ENCODE measurements at regions not wholly inside any gene's neighbourhood (a gene's known extent, or its start where the extent isn't known, plus 50 kb on each side); places are given as distances from the start of the nearest gene placed in this dataset.

- H3K27ac Mint-ChIP-seq: no peak overlapping the region
- H3K4me1 Mint-ChIP-seq (ENCODE audit: low read depth): no peaks in the 10 kb centered on the region
- no peaks in the 10 kb centered on the region for H3K36me3 Mint-ChIP-seq (ENCODE audit: low read depth)
- no peaks in the 10 kb centered on the region for H3K27me3 Mint-ChIP-seq (ENCODE audit: low read depth)
- no peaks in the 10 kb centered on the region for H3K9me3 Mint-ChIP-seq
- no peak for DNase-seq (ENCODE audit: low spot score)
- no peak overlapping the region for H3K4me3 Mint-ChIP-seq
Observed at GRCh38 chr1:222326006-222326709, 221.7 kb downstream of the HHIPL2 start.

DNA sequence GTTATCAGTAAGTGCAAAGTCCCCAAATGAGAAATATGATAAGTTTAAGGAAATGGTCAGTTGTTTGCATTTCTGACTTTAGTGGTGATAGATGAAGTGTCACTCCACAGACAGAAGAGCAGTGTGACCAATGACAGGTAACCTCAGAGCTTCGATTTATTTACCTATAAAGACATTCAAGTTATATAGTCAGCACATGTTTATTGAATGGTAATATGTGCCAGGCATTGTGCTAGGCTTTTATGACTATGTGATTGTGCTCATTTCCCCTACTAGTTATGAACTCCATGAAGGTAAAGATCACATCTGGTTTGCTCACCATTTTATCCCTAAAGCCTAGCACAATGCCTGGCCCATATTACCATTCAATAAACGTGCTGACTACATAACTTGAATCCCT is 222.4 kb downstream of the HHIPL2 start:
- H3K27me3 Mint-ChIP-seq (ENCODE audit: low read depth): no peaks in the 10 kb centered on the region
- no peak overlapping the region for H3K27ac Mint-ChIP-seq
- H3K36me3 Mint-ChIP-seq (ENCODE audit: low read depth): no peaks in the 10 kb centered on the region

DNA sequence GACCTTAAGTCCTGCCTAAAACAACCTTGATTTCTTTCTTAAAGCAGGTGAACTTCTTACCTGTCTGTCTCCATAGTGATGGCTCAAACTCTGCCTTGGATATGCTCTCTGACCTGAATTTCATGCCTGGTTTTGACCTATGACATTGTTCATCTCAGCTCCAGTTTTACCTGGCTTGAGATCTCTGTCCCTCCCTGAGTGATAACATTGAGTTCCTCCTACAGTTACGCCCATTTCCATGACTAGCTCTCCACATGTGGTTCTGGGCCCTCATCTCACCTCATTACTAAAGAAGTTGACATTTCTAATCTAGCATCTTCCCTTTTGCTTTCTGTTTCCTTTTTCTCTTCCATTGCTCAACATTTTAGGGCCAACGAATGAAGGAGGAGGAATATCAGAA is 233.1 kb downstream of the HHIPL2 start:
- H3K9me3 Mint-ChIP-seq: no peaks in the 10 kb centered on the region
- H3K4me1 Mint-ChIP-seq (ENCODE audit: low read depth): no peaks in the 10 kb centered on the region
- no peaks in the 10 kb centered on the region for H3K36me3 Mint-ChIP-seq (ENCODE audit: low read depth)
- H3K27me3 Mint-ChIP-seq (ENCODE audit: low read depth): no peaks in the 10 kb centered on the region
- DNase-seq (ENCODE audit: low spot score): no peak
- no peak overlapping the region for H3K4me3 Mint-ChIP-seq
- H3K27ac Mint-ChIP-seq: no peak overlapping the region

More for the DNA sequence above, 222.4 kb downstream of the HHIPL2 start:
- no peak for DNase-seq (ENCODE audit: low spot score)
- no peaks in the 10 kb centered on the region for H3K4me1 Mint-ChIP-seq (ENCODE audit: low read depth)
- no peak overlapping the region for H3K4me3 Mint-ChIP-seq
- H3K9me3 Mint-ChIP-seq: no peaks in the 10 kb centered on the region

DNA sequence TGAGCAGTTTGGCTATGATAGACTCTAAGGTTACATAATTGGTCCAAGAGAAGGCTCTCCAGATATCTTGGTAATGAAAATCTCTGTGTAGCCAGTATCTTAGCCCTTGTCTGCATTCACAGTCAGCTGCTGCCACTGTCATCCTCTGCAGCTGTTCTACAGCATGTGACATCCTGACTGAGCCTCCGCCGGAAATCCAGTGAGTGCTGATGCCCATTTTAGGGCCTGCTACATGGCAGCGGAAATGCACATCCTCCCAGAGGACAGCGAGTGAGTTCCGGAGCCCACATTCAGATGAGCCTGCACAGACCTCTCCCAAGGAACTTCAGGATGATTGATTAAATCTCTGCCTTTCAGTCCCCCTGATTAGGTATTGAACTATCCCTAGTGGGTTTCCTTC is 237.1 kb downstream of the HHIPL2 start:
- no peak for DNase-seq (ENCODE audit: low spot score)
- H3K36me3 Mint-ChIP-seq (ENCODE audit: low read depth): no peaks in the 10 kb centered on the region
- no peak overlapping the region for H3K27ac Mint-ChIP-seq
- no peaks in the 10 kb centered on the region for H3K4me1 Mint-ChIP-seq (ENCODE audit: low read depth)
- no peak overlapping the region for H3K4me3 Mint-ChIP-seq
- no peaks in the 10 kb centered on the region for H3K9me3 Mint-ChIP-seq
- H3K27me3 Mint-ChIP-seq (ENCODE audit: low read depth): no peaks in the 10 kb centered on the region

DNA sequence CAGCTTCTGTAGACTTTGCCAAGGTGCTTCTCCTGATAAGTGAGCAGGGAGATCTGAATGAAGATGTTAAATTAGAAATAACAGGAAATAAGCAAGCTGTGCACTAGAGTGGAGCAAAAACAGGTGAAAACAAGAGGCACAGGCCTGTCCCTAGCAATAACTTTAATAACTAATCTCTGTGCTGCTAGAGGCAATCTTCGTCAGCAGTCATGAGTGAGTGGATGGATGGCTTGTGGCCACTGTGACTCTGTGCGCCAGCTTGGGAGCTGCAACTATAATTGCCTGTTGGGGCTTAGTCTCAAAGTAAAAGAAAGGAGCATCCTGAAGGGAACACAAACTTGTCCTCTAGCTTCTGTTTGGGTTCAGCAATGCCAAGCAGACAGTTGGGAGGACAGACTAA is 240.3 kb downstream of the HHIPL2 start:
- no peaks in the 10 kb centered on the region for H3K9me3 Mint-ChIP-seq
- H3K4me3 Mint-ChIP-seq: no peak overlapping the region
- no peak for DNase-seq (ENCODE audit: low spot score)
- no peaks in the 10 kb centered on the region for H3K27me3 Mint-ChIP-seq (ENCODE audit: low read depth)
- no peak overlapping the region for H3K27ac Mint-ChIP-seq
- no peaks in the 10 kb centered on the region for H3K36me3 Mint-ChIP-seq (ENCODE audit: low read depth)
- H3K4me1 Mint-ChIP-seq (ENCODE audit: low read depth): no peaks in the 10 kb centered on the region

DNA sequence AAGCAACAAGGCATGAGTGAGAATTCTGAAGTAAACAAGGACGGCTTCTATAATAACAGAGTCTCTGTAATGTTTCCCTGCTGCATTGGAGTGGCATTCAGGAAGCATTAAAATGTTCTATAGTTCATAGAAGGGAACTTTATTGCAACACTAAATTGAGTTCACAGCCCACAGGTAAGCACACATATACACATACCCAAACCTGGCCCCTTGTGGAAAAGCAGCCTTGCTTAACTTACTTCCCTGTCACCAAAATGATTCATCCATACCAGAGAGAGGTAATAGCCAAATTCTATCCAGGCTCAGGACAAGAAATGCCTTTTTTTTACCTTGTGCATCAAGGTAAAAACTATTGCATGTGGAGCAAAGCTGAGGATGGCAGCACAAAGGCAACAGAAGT is 241.4 kb downstream of the HHIPL2 start:
- Mint-ChIP-seq H3K9me3 (no peaks in the 10 kb centered on the region), H3K36me3 (ENCODE audit: low read depth) (no peaks in the 10 kb centered on the region), H3K4me1 (ENCODE audit: low read depth) (no peaks in the 10 kb centered on the region), H3K27me3 (ENCODE audit: low read depth) (no peaks in the 10 kb centered on the region), H3K27ac (no peak overlapping the region), H3K4me3 (no peak overlapping the region)
- DNase-seq (ENCODE audit: low spot score): no peak

DNA sequence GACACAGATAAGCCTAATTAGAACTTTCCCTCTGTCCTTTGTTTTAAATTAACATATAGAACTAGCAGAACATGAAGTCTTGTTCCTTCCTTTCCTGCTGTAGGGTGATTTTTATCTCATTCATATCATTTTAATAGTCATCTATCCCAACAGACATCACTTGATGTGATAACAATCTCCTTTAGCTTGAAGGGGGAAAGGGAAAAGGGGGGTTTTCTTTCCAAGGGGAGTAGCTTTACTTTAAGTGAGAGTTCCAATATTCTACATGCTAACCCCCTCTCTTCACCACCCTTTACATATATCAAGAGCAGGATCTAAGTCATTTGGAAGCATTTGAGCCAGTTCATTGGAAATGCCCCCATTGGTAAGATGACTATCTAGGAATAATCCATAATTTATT is 241.9 kb downstream of the HHIPL2 start:
- H3K9me3 Mint-ChIP-seq: no peaks in the 10 kb centered on the region
- no peaks in the 10 kb centered on the region for H3K27me3 Mint-ChIP-seq (ENCODE audit: low read depth)
- no peaks in the 10 kb centered on the region for H3K36me3 Mint-ChIP-seq (ENCODE audit: low read depth)

DNA sequence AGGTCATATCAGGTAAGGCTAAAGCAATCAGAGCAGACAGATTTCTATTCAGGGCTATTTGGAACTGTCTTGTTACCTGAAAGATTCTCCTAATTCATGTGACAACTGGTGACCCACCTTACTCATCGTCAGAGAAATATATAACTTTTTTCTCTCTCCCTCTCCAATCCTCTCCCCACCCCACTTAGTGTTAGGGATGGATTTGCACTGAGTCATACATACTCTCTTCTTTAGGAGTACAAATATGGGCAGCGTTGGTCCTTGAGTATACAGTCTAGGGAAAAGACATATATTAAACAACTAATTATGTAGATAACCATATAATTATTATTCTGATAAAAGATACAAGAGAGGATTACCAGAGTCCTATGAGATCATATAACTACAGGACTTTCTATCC is 246.3 kb downstream of the HHIPL2 start:
- DNase-seq (ENCODE audit: low spot score): no peak
- Mint-ChIP-seq H3K4me3 (no peak overlapping the region), H3K27ac (no peak overlapping the region), H3K9me3 (peaks cover 8% of the 10 kb centered on the region), H3K4me1 (ENCODE audit: low read depth) (no peaks in the 10 kb centered on the region), H3K27me3 (ENCODE audit: low read depth) (no peaks in the 10 kb centered on the region), H3K36me3 (ENCODE audit: low read depth) (no peaks in the 10 kb centered on the region)

More for the DNA sequence above, 241.9 kb downstream of the HHIPL2 start:
- Mint-ChIP-seq H3K4me1 (ENCODE audit: low read depth) (no peaks in the 10 kb centered on the region), H3K27ac (no peak overlapping the region), H3K4me3 (no peak overlapping the region)
- DNase-seq (ENCODE audit: low spot score): no peak

- H3K9me3 Mint-ChIP-seq: peaks cover 15% of the 10 kb centered on the region
- no peak overlapping the region for H3K4me3 Mint-ChIP-seq
- DNase-seq (ENCODE audit: low spot score): no peak
- H3K27me3 Mint-ChIP-seq (ENCODE audit: low read depth): no peaks in the 10 kb centered on the region
- H3K27ac Mint-ChIP-seq: no peak overlapping the region
- no peaks in the 10 kb centered on the region for H3K36me3 Mint-ChIP-seq (ENCODE audit: low read depth)
- H3K4me1 Mint-ChIP-seq (ENCODE audit: low read depth): no peaks in the 10 kb centered on the region
Observed at GRCh38 chr1:222299524-222299923, 248.4 kb downstream of the HHIPL2 start.

DNA sequence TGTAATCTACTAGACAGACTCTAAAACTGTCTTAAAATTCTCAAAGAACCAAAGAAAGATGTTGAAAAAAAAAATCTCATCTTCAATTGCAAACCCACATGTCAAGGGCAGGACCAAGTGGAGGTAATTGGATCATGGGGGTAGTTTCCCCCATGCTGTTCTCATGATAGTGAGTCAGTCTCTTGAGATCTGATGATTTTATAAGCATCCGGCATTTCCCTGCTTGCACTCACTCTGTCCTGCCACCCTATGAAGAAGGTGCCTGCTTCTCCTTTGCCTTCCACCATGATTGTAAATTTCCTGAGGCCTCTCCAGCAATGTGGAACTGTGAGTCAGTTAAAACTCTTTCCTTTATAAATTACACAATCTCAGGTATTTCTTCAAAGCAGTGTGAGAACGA is 257.0 kb downstream of the HHIPL2 start:
- DNase-seq (ENCODE audit: low spot score): no peak
- Mint-ChIP-seq H3K9me3 (peaks cover 7% of the 10 kb centered on the region), H3K4me1 (ENCODE audit: low read depth) (no peaks in the 10 kb centered on the region), H3K36me3 (ENCODE audit: low read depth) (no peaks in the 10 kb centered on the region), H3K27ac (no peak overlapping the region), H3K27me3 (ENCODE audit: low read depth) (no peaks in the 10 kb centered on the region), H3K4me3 (no peak overlapping the region)

GRCh38 chr1:222288053-222288452 is 259.9 kb downstream of the HHIPL2 start:
- Mint-ChIP-seq H3K36me3 (ENCODE audit: low read depth) (no peaks in the 10 kb centered on the region), H3K4me3 (no peak overlapping the region), H3K27me3 (ENCODE audit: low read depth) (no peaks in the 10 kb centered on the region), H3K4me1 (ENCODE audit: low read depth) (no peaks in the 10 kb centered on the region), H3K27ac (no peak overlapping the region), H3K9me3 (no peaks in the 10 kb centered on the region)
- no peak for DNase-seq (ENCODE audit: low spot score)

- no peak for DNase-seq (ENCODE audit: low spot score)
- Mint-ChIP-seq H3K27me3 (ENCODE audit: low read depth) (no peaks in the 10 kb centered on the region), H3K36me3 (ENCODE audit: low read depth) (no peaks in the 10 kb centered on the region), H3K4me1 (ENCODE audit: low read depth) (no peaks in the 10 kb centered on the region), H3K4me3 (no peak overlapping the region), H3K9me3 (no peaks in the 10 kb centered on the region), H3K27ac (no peak overlapping the region)
Observed at GRCh38 chr1:222286011-222286410, 261.9 kb downstream of the HHIPL2 start.

DNA sequence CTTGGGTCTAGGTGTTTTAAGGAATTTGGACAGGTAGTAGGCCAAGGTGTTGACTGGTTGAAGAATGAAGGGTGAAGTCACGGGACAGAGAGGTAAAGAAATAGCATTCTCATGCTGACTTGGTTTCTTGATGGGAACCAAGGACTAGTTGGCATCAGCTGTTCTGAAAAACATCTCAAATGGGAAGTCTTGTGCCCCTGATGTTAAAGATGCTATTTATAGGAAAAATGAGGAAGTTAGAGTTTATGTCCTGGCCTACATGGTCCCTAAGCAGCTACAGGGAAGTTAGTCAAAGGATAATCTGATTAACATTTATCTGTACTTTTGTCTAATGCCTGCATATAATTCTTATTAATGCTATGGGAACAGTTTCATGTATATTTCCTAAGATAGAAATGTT is 262.4 kb downstream of the HHIPL2 start:
- Mint-ChIP-seq H3K9me3 (no peaks in the 10 kb centered on the region), H3K27me3 (ENCODE audit: low read depth) (no peaks in the 10 kb centered on the region), H3K36me3 (ENCODE audit: low read depth) (no peaks in the 10 kb centered on the region), H3K4me3 (no peak overlapping the region), H3K4me1 (ENCODE audit: low read depth) (no peaks in the 10 kb centered on the region), H3K27ac (no peak overlapping the region)
- no peak for DNase-seq (ENCODE audit: low spot score)

- no peaks in the 10 kb centered on the region for H3K36me3 Mint-ChIP-seq (ENCODE audit: low read depth)
- H3K9me3 Mint-ChIP-seq: no peaks in the 10 kb centered on the region
- no peaks in the 10 kb centered on the region for H3K4me1 Mint-ChIP-seq (ENCODE audit: low read depth)
- DNase-seq (ENCODE audit: low spot score): no peak
- H3K27me3 Mint-ChIP-seq (ENCODE audit: low read depth): no peaks in the 10 kb centered on the region
- no peak overlapping the region for H3K27ac Mint-ChIP-seq
- no peak overlapping the region for H3K4me3 Mint-ChIP-seq
Observed at GRCh38 chr1:222284466-222284865, 263.4 kb downstream of the HHIPL2 start.

DNA sequence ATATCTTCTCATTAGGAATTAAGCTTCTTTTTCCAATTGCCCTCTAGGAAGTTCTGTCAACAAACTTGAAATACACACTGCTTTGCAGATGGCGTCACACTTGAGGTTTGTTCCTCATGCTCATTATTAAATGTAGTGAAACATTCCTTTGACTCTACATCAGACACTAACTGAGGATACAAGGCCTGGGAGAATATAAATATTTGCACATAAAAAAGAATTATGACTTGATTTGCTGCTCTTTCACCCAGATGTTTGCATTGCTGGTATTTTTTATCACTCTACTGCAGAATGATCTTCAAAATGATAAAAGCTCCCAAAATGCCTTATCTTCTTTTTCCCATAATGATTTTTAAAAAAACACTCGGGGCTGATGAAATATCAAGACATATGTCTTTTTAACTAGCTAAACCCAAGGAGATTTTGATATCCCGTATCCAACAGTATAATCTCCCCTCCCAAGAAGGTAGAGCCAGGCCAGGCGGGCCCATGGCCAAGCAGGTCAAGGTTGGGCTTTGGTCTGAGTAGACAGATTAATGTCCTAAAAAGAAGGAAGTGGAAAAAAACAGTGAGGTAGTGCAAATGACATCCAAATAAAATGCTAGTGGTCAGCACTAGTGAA is 264.6 kb downstream of the HHIPL2 start:
- Mint-ChIP-seq H3K27me3 (ENCODE audit: low read depth) (no peaks in the 10 kb centered on the region), H3K36me3 (ENCODE audit: low read depth) (no peaks in the 10 kb centered on the region), H3K4me3 (no peak overlapping the region), H3K27ac (no peak overlapping the region), H3K9me3 (no peaks in the 10 kb centered on the region), H3K4me1 (ENCODE audit: low read depth) (no peaks in the 10 kb centered on the region)
- DNase-seq (ENCODE audit: low spot score): no peak

All from T-helper 2 cell treated with Interferon-gamma antibody and Interleukin-4, amounts not matched to agents 5 μg/mL and 100 μg/mL, for 36 hours (primary cell).